GM21423 (cell line): ENCODE measurements at regions not wholly inside any gene's neighbourhood (a gene's known extent, or its start where the extent isn't known, plus 50 kb on each side); places are given as distances from the start of the nearest gene placed in this dataset.
"Not testable (repeated sequence)": the region's sequence is repeated elsewhere in the genome, so short reads cannot be mapped to it uniquely, and the experiment has no call there.

Experiments used
- ATAC-seq: cut with Tn5 transposase; IDR thresholded peaks from one replicate; pipeline ENCODE4 v1.9.1; 2021; ENCODE audit warnings: mild to moderate bottlenecking, moderate library complexity; ENCODE audit not compliant: unreplicated experiment

GRCh38 chr1:61581251-61581650, 143.7 kb downstream of the TM2D1 start:
- no peak for ATAC-seq

- no peak for ATAC-seq
Observed at GRCh38 chr1:61580417-61580816, 144.5 kb downstream of the TM2D1 start.

GRCh38 chr1:61579802-61580201, 145.1 kb downstream of the TM2D1 start:
- ATAC-seq = no peak

DNA sequence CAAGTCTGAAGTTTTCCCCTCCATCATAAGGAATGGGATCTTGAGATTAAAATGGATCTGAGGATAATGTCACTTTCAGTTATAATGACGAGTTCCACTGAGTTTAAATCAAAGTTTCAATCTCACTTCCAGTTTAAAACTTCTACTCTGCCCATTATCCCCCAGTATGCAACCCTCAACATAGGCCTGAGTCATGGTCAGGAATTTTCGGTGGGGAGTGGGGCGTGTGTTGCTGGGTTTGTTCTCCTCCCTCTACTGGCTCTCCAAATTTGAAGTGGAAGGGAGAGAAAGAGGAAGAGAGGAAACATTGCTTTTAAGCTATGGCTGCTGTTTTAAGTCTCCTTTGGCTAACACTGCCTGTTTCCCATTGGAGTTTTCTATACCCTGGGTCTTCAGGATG, 152.9 kb downstream of the TM2D1 start:
- no peak for ATAC-seq

DNA sequence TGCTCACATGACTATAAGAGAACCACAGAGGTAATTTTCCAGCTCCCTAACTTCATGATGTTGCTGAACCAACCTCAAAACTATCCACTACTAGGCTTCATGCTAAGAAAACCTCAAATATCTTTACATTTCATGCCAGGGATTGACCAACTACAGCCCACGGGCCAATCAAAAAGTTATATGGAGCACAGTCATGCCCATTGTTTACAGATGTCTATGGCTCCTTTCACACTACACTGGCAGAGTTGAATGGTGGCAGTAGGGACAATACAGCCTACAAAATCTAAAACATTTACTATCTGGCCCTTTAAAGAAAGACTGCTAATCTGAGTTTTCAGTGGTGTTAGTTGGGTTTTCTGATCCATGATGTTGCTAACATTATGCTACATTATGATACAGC, 154.8 kb downstream of the TM2D1 start:
- ATAC-seq = no peak

GRCh38 chr1:61569303-61569621, 155.7 kb downstream of the TM2D1 start:
- ATAC-seq = no peak

- no peak for ATAC-seq
Observed at GRCh38 chr1:61568460-61569302, 156.3 kb downstream of the TM2D1 start.

GRCh38 chr1:61566177-61566576, 158.8 kb downstream of the TM2D1 start:
- ATAC-seq = no peak

- no peak for ATAC-seq
Observed at GRCh38 chr1:61563611-61564010, 161.3 kb downstream of the TM2D1 start.

DNA sequence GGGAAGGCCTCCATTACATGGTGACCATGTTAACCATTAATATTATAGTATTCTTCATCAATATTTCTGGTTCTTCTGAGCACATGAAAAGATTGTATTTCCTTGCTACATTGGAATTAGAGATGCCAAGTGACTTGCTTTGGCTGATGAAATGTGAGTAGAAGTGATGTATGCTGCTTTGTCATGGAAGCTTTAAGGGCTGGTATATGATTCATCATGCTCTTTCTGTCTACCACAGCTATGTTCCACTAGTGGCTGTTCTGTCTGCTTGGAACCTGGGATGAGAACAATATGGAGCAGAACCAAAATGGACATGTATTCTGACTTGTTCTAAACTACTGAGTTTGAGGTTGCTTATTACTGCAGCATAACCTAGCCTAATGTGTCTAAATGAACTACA, 163.3 kb downstream of the TM2D1 start:
- no peak for ATAC-seq

- ATAC-seq = no peak
Observed at GRCh38 chr1:61560385-61560784, 164.6 kb downstream of the TM2D1 start.

DNA sequence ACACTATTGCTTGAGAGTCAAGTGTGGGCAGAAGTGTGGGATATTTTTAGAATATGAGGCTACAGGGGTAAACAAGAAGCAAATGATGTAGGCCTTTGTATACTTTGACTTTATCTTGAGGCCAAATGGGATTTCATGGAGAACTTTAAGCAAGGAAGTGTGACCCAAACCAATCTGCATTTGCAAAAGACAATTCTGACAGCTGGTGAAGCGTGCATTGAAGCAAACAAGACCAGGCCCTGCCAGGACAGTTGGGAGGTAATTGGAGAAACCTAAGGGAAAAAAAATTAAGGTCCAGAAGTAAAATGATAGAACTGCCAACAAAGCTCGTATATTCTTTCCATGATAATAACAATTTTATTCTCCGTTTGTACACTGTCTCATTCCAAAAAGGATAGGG, 168.3 kb downstream of the TM2D1 start:
- no peak for ATAC-seq

- ATAC-seq = no peak
Observed at GRCh38 chr1:61552630-61553305, 172.2 kb downstream of the TM2D1 start.

DNA sequence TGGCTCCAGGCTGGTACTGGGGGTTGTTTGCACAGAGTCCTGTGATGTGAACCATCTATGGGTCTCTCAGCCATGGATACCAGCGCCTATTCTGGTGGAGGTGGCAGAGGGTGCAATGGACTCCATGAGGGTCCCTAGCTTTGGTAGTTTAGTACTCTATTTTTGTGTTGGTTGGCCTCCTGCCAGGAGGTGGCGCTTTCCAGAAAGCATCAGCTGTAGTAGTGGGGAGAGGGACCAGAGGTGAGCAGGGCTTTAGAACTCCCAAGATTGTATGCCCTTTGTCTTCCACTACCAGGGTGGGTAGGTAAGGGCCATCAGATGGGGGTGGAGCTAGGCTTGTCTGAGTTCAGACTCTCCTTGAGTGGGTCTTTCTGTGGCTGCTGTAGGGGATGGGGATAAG, 177.6 kb downstream of the TM2D1 start:
- not testable (repeated sequence) for ATAC-seq

GRCh38 chr1:61544870-61545269, 180.1 kb downstream of the TM2D1 start:
- not testable (repeated sequence) for ATAC-seq

DNA sequence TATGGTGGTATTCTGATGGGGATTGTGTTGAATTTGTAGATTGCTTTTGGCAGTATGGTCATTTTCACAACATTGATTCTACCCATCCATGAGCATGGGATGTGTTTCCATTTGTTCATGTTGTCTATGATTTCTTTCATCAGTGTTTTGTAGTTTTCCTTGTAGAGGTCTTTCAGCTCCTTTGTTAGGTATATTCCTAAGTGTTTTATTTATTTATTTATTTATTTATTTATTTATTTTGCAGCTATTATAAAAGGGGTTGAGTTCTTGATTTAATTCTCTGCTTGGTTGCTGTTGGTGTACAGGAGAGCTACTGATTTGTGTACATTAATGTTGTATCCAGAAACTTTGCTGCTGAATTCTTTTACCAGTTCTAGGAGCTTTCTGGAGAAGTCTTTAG, 181.4 kb downstream of the TM2D1 start:
- not testable (repeated sequence) for ATAC-seq

DNA sequence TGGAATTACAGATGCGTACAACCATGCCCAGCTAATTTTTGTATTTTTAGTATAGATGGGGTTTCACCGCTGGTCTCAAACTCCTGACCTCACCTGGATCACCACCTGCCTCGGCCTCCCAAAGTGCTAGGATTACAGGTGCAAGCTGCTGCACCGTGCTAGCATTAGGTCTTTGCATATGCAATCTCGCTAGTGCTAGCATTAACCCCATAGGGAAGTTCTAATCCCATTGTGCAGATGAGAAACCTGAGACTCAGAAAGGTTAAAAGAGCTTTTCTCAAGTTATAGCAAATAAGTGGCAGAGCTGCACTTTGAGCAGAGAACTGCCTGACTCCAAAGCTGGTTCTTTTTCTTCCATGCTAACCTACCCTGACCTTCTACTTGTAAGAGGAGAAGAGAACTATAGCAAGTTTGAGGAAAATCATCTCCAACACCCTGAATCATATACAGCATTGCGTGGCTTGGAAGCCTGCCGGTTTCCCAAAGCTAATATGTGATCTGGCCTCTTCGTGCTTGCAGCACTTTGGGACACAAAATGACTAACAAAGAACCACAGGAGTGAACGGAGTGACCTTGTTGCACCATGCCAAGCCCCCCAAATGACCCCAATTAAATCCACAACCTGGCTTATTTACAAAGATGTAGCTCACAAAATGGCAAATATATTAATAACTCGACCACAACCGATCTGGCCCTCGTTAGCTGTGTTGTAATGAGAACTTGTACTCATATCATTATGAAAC, 185.1 kb downstream of the TM2D1 start:
- ATAC-seq = no peak

DNA sequence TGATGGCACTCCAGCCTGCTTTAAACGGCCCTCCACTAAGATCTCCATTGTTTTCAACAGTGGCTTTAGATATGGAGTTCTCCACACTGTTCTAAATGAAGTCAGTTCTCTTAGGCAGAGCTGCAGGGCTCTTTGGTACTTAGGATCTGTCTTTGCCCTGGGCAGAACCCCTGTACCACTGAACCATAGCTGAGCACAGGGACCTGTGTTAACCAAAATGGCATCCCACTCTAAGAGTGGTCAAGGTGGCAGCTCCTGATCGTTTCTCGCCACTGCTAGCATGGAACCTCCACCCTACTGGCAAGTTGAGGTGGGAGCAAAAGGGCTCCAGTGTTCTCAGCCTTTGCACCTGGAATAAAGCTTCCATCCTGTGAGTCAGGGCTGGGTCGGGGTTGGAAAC, 186.7 kb downstream of the TM2D1 start:
- no peak for ATAC-seq

- no peak for ATAC-seq
Observed at GRCh38 chr1:61536174-61537108, 188.5 kb downstream of the TM2D1 start.

DNA sequence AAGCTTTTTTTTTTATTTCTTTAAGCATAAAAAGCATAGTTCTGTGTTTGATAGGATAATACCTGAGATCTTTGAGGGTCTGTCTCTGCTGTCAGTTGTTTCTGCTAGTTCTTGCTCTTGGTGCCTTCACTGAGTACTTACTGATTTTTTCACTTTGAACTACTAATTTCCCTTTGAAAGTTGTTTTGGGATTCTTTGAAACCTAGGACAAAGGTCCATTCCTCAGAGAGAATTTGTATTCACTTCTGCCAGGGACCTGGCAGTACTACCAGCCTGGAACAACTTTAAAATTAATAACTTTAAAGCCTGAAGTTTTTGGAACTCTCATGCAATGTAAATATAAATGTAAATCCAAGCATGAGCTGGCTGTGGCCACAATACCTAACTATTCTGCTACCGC, 190.1 kb downstream of the TM2D1 start:
- ATAC-seq = no peak

DNA sequence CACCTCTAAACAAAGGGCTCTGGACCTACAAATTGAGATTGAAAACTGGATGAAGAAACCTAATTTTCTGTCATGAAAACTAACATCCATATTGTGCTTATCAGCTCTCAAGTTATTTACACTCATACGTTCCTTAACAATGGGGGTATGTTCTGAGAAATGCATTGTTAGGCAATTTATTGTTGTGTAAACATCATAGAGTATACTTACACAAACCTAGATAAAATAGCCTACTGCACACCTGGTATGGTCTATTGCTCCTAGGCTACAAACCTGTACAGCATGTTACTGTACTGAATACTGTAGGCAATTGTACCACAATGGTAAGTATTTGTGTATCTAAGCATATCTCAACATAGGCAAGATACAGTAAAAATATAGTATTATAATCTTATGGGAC, 191.4 kb downstream of the TM2D1 start:
- no peak for ATAC-seq
